ENCODE measurements at regions not wholly inside any gene's neighbourhood (a gene's known extent, or its start where the extent isn't known, plus 50 kb on each side); places are given as distances from the start of the nearest gene placed in this dataset.

DNA sequence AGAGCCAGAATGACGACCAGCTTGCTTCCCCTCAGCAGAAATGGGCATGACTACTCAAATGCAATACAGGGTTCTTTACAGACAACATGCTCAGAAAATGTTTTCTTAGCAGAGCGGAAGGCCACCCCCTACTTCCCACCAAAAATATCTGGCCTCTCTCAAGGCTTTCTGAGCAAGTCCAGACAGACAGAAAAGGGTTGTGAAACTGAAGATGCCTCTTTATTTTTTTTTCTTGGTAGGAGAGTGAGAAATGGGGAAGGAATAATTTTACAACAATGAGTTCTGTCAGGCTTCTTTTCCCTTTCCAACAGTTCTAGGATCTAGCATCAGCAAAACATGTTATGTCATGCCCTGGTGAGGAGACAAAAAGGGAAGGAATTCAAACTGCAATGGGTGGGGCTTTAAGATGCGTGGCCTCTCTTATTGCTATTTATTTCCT lies 172.0 kb upstream of the CAMK1G start:
- Mint-ChIP-seq H3K27ac (peak overlapping the region; percentile 92), H3K4me1 (ENCODE audit: low read depth) (peaks cover 67% of the 10 kb centered on the region), H3K27me3 (ENCODE audit: insufficient read depth) (no peaks in the 10 kb centered on the region), H3K36me3 (ENCODE audit: low read depth) (peaks cover 14% of the 10 kb centered on the region), H3K4me3 (peak overlapping the region; percentile 24), H3K9me3 (peaks cover 6% of the 10 kb centered on the region)
- peak; percentile 58 for DNase-seq
- TF ChIP-seq, protein P1, sequence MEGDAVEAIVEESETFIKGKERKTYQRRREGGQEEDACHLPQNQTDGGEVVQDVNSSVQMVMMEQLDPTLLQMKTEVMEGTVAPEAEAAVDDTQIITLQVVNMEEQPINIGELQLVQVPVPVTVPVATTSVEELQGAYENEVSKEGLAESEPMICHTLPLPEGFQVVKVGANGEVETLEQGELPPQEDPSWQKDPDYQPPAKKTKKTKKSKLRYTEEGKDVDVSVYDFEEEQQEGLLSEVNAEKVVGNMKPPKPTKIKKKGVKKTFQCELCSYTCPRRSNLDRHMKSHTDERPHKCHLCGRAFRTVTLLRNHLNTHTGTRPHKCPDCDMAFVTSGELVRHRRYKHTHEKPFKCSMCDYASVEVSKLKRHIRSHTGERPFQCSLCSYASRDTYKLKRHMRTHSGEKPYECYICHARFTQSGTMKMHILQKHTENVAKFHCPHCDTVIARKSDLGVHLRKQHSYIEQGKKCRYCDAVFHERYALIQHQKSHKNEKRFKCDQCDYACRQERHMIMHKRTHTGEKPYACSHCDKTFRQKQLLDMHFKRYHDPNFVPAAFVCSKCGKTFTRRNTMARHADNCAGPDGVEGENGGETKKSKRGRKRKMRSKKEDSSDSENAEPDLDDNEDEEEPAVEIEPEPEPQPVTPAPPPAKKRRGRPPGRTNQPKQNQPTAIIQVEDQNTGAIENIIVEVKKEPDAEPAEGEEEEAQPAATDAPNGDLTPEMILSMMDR (IDR thresholded peaks at IDR 0.05), result no peak

- DNase-seq, result peak; percentile 41
- Mint-ChIP-seq H3K9me3 (peaks cover 6% of the 10 kb centered on the region), H3K36me3 (ENCODE audit: low read depth) (peaks cover 14% of the 10 kb centered on the region), H3K4me3 (peak overlapping the region; percentile 58), H3K4me1 (ENCODE audit: low read depth) (peaks cover 72% of the 10 kb centered on the region), H3K27ac (peak overlapping the region; percentile 92), H3K27me3 (ENCODE audit: insufficient read depth) (no peaks in the 10 kb centered on the region)
- TF ChIP-seq, protein P1 (IDR thresholded peaks at IDR 0.05), result no peak
Observed at GRCh38 chr1:209412036-209412435, 171.5 kb upstream of the CAMK1G start.

DNA sequence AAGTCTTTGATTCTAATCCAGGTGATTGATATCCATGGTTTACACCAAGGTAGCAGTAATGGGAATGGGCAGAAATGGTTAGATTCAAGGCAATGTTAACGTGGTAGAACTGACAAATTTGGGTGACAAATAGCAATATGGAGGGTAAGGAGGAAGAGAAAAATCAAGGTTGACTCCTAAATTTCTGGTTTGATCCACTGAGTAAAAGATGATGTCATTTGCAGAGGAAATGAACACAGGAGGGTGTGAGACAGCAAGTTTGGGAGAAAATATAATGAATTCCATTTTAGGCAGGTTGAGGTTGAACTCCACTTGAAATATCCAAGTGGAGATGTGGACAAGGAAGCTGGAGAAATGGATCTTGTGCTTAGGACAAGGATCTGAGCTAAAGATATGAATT lies 170.9 kb upstream of the CAMK1G start:
- TF ChIP-seq, protein P1 (IDR thresholded peaks at IDR 0.05), result no peak
- H3K4me3 Mint-ChIP-seq, result peak overlapping the region; percentile 58
- H3K36me3 Mint-ChIP-seq (ENCODE audit: low read depth), result peaks cover 13% of the 10 kb centered on the region
- peaks cover 6% of the 10 kb centered on the region for H3K9me3 Mint-ChIP-seq
- peaks cover 76% of the 10 kb centered on the region for H3K4me1 Mint-ChIP-seq (ENCODE audit: low read depth)
- no peaks in the 10 kb centered on the region for H3K27me3 Mint-ChIP-seq (ENCODE audit: insufficient read depth)
- H3K27ac Mint-ChIP-seq, result peak overlapping the region; percentile 92
- no peak for DNase-seq

DNA sequence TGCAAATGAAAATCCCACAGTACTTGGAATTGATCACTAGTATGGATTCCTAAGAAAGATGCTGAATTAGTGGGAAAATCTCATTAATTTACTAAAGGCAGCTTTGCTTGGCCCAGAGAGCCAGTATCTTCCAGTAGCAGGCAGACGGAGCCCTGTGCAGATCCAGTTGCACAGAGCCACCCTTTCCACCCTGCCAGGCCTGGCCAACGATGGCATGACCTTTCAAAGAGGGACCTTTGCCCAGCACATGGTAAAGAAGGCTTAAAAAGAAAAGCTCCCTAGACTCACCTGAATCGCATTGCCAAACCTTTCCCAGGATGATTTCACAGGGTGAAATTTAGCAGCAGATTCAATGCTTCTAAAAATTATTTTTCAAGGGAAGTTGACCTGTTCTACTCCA lies 170.5 kb upstream of the CAMK1G start:
- H3K27ac Mint-ChIP-seq, result no peak overlapping the region
- H3K4me1 Mint-ChIP-seq (ENCODE audit: low read depth), result peaks cover 72% of the 10 kb centered on the region

GRCh38 chr1:209414803-209415329 lies 168.6 kb upstream of the CAMK1G start:
- no peaks in the 10 kb centered on the region for H3K9me3 Mint-ChIP-seq
- TF ChIP-seq, protein P1 (IDR thresholded peaks at IDR 0.05), result no peak
- no peaks in the 10 kb centered on the region; the same call in none of the 2 replicates for H3K36me3 Mint-ChIP-seq (ENCODE audit: low read depth)
- H3K4me3 Mint-ChIP-seq, result no peak overlapping the region
- peaks cover 54% of the 10 kb centered on the region for H3K4me1 Mint-ChIP-seq (ENCODE audit: low read depth)
- no peak overlapping the region for H3K27ac Mint-ChIP-seq
- H3K27me3 Mint-ChIP-seq (ENCODE audit: insufficient read depth), result no peaks in the 10 kb centered on the region
- no peak for DNase-seq

More for the DNA sequence above, 170.5 kb upstream of the CAMK1G start:
- DNase-seq, result no peak
- H3K27me3 Mint-ChIP-seq (ENCODE audit: insufficient read depth), result no peaks in the 10 kb centered on the region
- no peak overlapping the region for H3K4me3 Mint-ChIP-seq
- H3K9me3 Mint-ChIP-seq, result peaks cover 6% of the 10 kb centered on the region
- H3K36me3 Mint-ChIP-seq (ENCODE audit: low read depth), result peaks cover 8% of the 10 kb centered on the region
- TF ChIP-seq, protein P1 (IDR thresholded peaks at IDR 0.05), result no peak

Data from HFFc6 (cell line).